Endothelial cell of umbilical vein (primary cell): ENCODE measurements at regions not wholly inside any gene's neighbourhood (a gene's known extent, or its start where the extent isn't known, plus 50 kb on each side); places are given as distances from the start of the nearest gene placed in this dataset.

ENCODE experiments used
- BruUV-seq: library from RNA; stranded (reverse); fragments of 400-500 nt; replicated peaks from 2 replicates; lab custom pipeline; 2021; lab: Mats Ljungman, UMichigan
- CTCF ChIA-PET: fragments of 300-600, 350-600 bp; sonication (Branson Sonifier 250); formaldehyde crosslinking; loops from one replicate; lab custom pipeline; 2021; ENCODE audit warnings: antibody characterized with exemption, inconsistent platforms; lab: Charles Lee
- POLR2A ChIA-PET: fragments of 300-600, 350-600 bp; sonication (Branson Sonifier 250); formaldehyde crosslinking; loops from one replicate; lab custom pipeline; 2021; ENCODE audit warnings: antibody characterized with exemption, inconsistent platforms; lab: Charles Lee
- DNase-seq: peaks from one replicate; pipeline ENCODE4 v3.0.0-alpha.2; 2011; ENCODE audit warnings: low read depth, low spot score
- FAIRE-seq: peaks from 2 replicates; lab custom pipeline; 2011; peaks lifted over from hg19 to GRCh38; lab: Jason Lieb, UNC
- H2AFZ ChIP-seq: 2 replicates; pipeline ENCODE4 v1.6.0; 2012; ENCODE audit warnings: low read depth, low read length, control low read depth, inconsistent platforms
- H3K27ac ChIP-seq: 2 replicates; pipeline ENCODE4 v1.5.1; 2011; ENCODE audit warnings: low read depth, mild to moderate bottlenecking, control low read depth, low read length, moderate library complexity; ENCODE audit not compliant: insufficient read depth
- H3K27me3 ChIP-seq, 2 experiments: 2 replicates each; pipeline versions ENCODE4 v1.6.0 to v1.6.1; 2011; ENCODE audit warnings: low read length in 2 of 2, mixed read lengths in 1 of 2; ENCODE audit not compliant: control insufficient read depth in 2 of 2, insufficient read depth in 2 of 2
- H3K36me3 ChIP-seq, 2 experiments: 2 replicates in 1 of 2; 3 replicates in 1 of 2; pipeline ENCODE4 v1.5.1; 2011; ENCODE audit warnings: low read length in 2 of 2, mild to moderate bottlenecking in 1 of 2, moderate library complexity in 1 of 2; ENCODE audit not compliant: control insufficient read depth in 2 of 2, insufficient read depth in 2 of 2; ENCODE audit errors: extremely low read depth in 1 of 2
- H3K4me1 ChIP-seq: 3 replicates; pipeline ENCODE4 v1.5.1; 2011; ENCODE audit warnings: mild to moderate bottlenecking, low read length; ENCODE audit not compliant: control insufficient read depth, insufficient read depth; ENCODE audit errors: extremely low read depth
- H3K4me2 ChIP-seq: 2 replicates; pipeline ENCODE4 v1.6.1; 2011; ENCODE audit warnings: low read length, control low read depth, mixed read lengths; ENCODE audit not compliant: insufficient read depth
- H3K4me3 ChIP-seq, 3 experiments: fragments of 200-600 bp in 1 of 3; sonication (generic), shearing (Covaris generic) in 1 of 3; replicated peaks in 1 of 3; 2 replicates each; pipeline ENCODE4 v1.5.1; 2011 to 2016; ENCODE audit warnings: control low read depth in 3 of 3, low read length in 3 of 3, mild to moderate bottlenecking in 2 of 3, inconsistent platforms in 1 of 3, low read depth in 1 of 3, moderate library complexity in 1 of 3; ENCODE audit not compliant: insufficient read depth in 1 of 3
- H3K79me2 ChIP-seq: 2 replicates; pipeline ENCODE4 v1.6.0; 2012; ENCODE audit warnings: low read length, inconsistent platforms; ENCODE audit not compliant: control insufficient read depth, insufficient read depth
- H3K9ac ChIP-seq: replicated peaks from 2 replicates; pipeline ENCODE3; 2011; ENCODE audit warnings: low read length, control low read depth; ENCODE audit not compliant: insufficient read depth; ENCODE audit errors: extremely low read depth
- H3K9me1 ChIP-seq: replicated peaks from 3 replicates; pipeline ENCODE4 v1.6.0; 2011; ENCODE audit warnings: mild to moderate bottlenecking, low read length; ENCODE audit not compliant: control insufficient read depth, insufficient read depth; ENCODE audit errors: extremely low read depth
- H3K9me3 ChIP-seq: replicated peaks from 2 replicates; pipeline ENCODE4 v1.5.1; 2012; ENCODE audit warnings: low read length, inconsistent platforms; ENCODE audit not compliant: control insufficient read depth, insufficient read depth
- H4K20me1 ChIP-seq: replicated peaks from 2 replicates; pipeline ENCODE3; 2011; ENCODE audit warnings: mild to moderate bottlenecking, low read length; ENCODE audit not compliant: control insufficient read depth, insufficient read depth; ENCODE audit errors: extremely low read depth
- CTCF ChIP-seq, 2 donors: IDR thresholded peaks; 1 replicate in 1 of 2; 2 replicates in 1 of 2; pipeline ENCODE4 v1.5.1; 2011; ENCODE audit warnings: low read length in 2 of 2, mild to moderate bottlenecking in 2 of 2, moderate library complexity in 2 of 2, control low read depth in 1 of 2, inconsistent platforms in 1 of 2, low read depth in 1 of 2; ENCODE audit not compliant: insufficient read depth in 1 of 2; ENCODE audit errors: extremely low read depth in 1 of 2
- EZH2 ChIP-seq: IDR thresholded peaks from 2 replicates; pipeline ENCODE4 v1.6.1; 2012; ENCODE audit warnings: borderline replicate concordance, low read depth, mild to moderate bottlenecking, moderate library complexity, low read length, inconsistent platforms; ENCODE audit not compliant: severe bottlenecking
- FOS ChIP-seq: IDR thresholded peaks from 2 replicates; pipeline ENCODE4 v1.6.1; 2011; ENCODE audit warnings: mild to moderate bottlenecking, low read length, moderate library complexity, borderline replicate concordance; ENCODE audit not compliant: insufficient read depth
- GATA2 ChIP-seq: IDR thresholded peaks from 2 replicates; pipeline ENCODE4 v1.7.0; 2011; ENCODE audit warnings: low read depth, mild to moderate bottlenecking, moderate library complexity, mixed read lengths, low read length; ENCODE audit not compliant: insufficient read length, insufficient read depth
- JUN ChIP-seq: IDR thresholded peaks from 2 replicates; pipeline ENCODE4 v1.6.1; 2011; ENCODE audit warnings: borderline replicate concordance, low read depth; ENCODE audit not compliant: insufficient read length, insufficient read depth
- MAX ChIP-seq: IDR thresholded peaks from 2 replicates; pipeline ENCODE4 v1.6.1; 2011; ENCODE audit not compliant: insufficient read depth, insufficient read length
- MYC ChIP-seq: IDR thresholded peaks from one replicate; pipeline ENCODE4 v1.6.1; 2011; ENCODE audit warnings: mild to moderate bottlenecking, low read depth, low read length
- POLR2A ChIP-seq: IDR thresholded peaks from 2 replicates; pipeline ENCODE4 v1.6.1; 2012; ENCODE audit warnings: low read depth, mild to moderate bottlenecking, control low read depth, low read length
- POLR2AphosphoS5 ChIP-seq: IDR thresholded peaks from 2 replicates; pipeline ENCODE4 v1.6.1; 2012; ENCODE audit warnings: low read depth, mild to moderate bottlenecking, control low read depth, low read length, moderate library complexity; ENCODE audit not compliant: insufficient read depth
- dilution Hi-C: fragments of 300-500 bp; cut with MboI; formaldehyde crosslinking; loops from one replicate; pipeline ENCODE4 v1.15.0; 2019; ENCODE audit warnings: low sequenced_read_pairs; ENCODE audit not compliant: extremely low pct_ligation_motif_present
- intact Hi-C: fragments of 100-400 bp; cut with micrococcal nuclease; formaldehyde crosslinking; loops from one replicate; pipeline ENCODE4 v1.10.0; 2022

GRCh38 chr2:225739328-225739727, 339.8 kb downstream of the NYAP2 start:
- no peak overlapping the region for H3K4me3 ChIP-seq
- dilution Hi-C loops, result no loop called here
- no TSS peak for BruUV-seq
- H3K9me1 ChIP-seq, result no peaks in the 10 kb centered on the region
- H3K4me2 ChIP-seq, result no peak overlapping the region
- no peak for DNase-seq
- H3K9ac ChIP-seq, result no peak overlapping the region
- H3K4me1 ChIP-seq, result peaks cover 44% of the 10 kb centered on the region
- FAIRE-seq, result no peak
- no peaks in the 10 kb centered on the region for H3K27me3 ChIP-seq
- CTCF ChIA-PET, result no interaction called here
- TF ChIP-seq MYC (no peak), POLR2A (no peak), CTCF (IDR thresholded peaks at IDR 0.05; ENCODE audit: extremely low read depth in 1 of 2, insufficient read depth in 1 of 2, low read depth in 1 of 2, low read length in 2 of 2) (no peak), GATA2 (no peak), POLR2AphosphoS5 (no peak), FOS (no peak), EZH2 (no peak), JUN (no peak), MAX (no peak)
- no peak overlapping the region for H2AFZ ChIP-seq
- H3K79me2 ChIP-seq, result no peaks in the 10 kb centered on the region
- intact Hi-C loops, result loop anchor here (5.0 to 10.0 kb wide), 4 partner anchors 705 to 1063 kb away; no protein-coding TSS in a partner anchor
- no peaks in the 10 kb centered on the region for H3K9me3 ChIP-seq
- no peaks in the 10 kb centered on the region for H4K20me1 ChIP-seq
- no peaks in the 10 kb centered on the region for H3K36me3 ChIP-seq
- H3K27ac ChIP-seq, result no peak overlapping the region
- POLR2A ChIA-PET, result no interaction called here
